ENCODE measurements at regions not wholly inside any gene's neighbourhood (a gene's known extent, or its start where the extent isn't known, plus 50 kb on each side); places are given as distances from the start of the nearest gene placed in this dataset.

GRCh38 chr13:107886118-107886517, 329.2 kb downstream of the LIG4 start:
- no peaks in the 10 kb centered on the region for H3K36me3 ChIP-seq (ENCODE audit: low read length)
- H3K27ac ChIP-seq (ENCODE audit: low read depth, low read length): no peak overlapping the region
- no peaks in the 10 kb centered on the region for H3F3A ChIP-seq (ENCODE audit: insufficient read depth)
- H4K20me1 ChIP-seq (ENCODE audit: low read depth, low read length): no peaks in the 10 kb centered on the region
- no peak overlapping the region for H3K9ac ChIP-seq (ENCODE audit: low read length)
- H2AFZ ChIP-seq (ENCODE audit: low read depth, low read length, severe bottlenecking): no peak overlapping the region
- H3K4me3 ChIP-seq (ENCODE audit: insufficient read depth, low read length, poor library complexity, severe bottlenecking): no peak overlapping the region
- TF ChIP-seq EZH2phosphoT487 (conservative IDR thresholded peaks at IDR 0.05; ENCODE audit: low read length) (no peak), CTCF (IDR thresholded peaks at IDR 0.05; ENCODE audit: insufficient read depth, low read length, poor library complexity, severe bottlenecking) (no peak)
- no peaks in the 10 kb centered on the region for H3K9me2 ChIP-seq (replicated peaks; ENCODE audit: insufficient read depth, low read length)
- H3K27me3 ChIP-seq (ENCODE audit: low read length): no peaks in the 10 kb centered on the region
- no peak overlapping the region for H3K4me2 ChIP-seq (ENCODE audit: low read depth, low read length, poor library complexity, severe bottlenecking)
- H3K79me2 ChIP-seq (ENCODE audit: insufficient read depth, low read length): no peaks in the 10 kb centered on the region
- no peaks in the 10 kb centered on the region for H3K9me3 ChIP-seq (ENCODE audit: insufficient read depth, low read length)

DNA sequence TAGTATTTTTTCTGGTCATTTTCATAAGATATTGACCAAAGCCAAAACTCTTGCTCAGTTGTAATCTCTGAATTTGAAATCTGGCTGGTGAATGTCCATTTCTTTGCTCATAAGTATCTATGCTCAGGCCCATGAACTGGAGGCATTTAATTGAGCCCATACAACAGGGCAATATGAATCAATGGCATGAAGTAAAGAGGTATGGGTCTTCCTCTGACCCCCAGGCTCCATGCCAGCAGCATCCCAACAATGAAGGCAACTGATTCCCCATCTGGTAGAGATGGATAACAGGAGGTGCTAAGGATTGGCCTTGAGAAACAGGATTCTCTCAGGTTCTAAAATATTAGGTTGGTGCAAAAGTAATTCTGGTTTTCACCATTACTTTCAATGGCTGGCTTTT, 330.8 kb downstream of the LIG4 start:
- H3K79me2 ChIP-seq (ENCODE audit: insufficient read depth, low read length): no peaks in the 10 kb centered on the region
- no peak overlapping the region for H3K4me2 ChIP-seq (ENCODE audit: low read depth, low read length, poor library complexity, severe bottlenecking)
- no peaks in the 10 kb centered on the region for H3K9me2 ChIP-seq (replicated peaks; ENCODE audit: insufficient read depth, low read length)
- no peaks in the 10 kb centered on the region for H3K36me3 ChIP-seq (ENCODE audit: low read length)
- no peak overlapping the region for H3K4me3 ChIP-seq (ENCODE audit: insufficient read depth, low read length, poor library complexity, severe bottlenecking)
- H4K20me1 ChIP-seq (ENCODE audit: low read depth, low read length): no peaks in the 10 kb centered on the region
- no peak overlapping the region for H2AFZ ChIP-seq (ENCODE audit: low read depth, low read length, severe bottlenecking)
- no peak overlapping the region for H3K9ac ChIP-seq (ENCODE audit: low read length)
- H3F3A ChIP-seq (ENCODE audit: insufficient read depth): no peaks in the 10 kb centered on the region
- no peak for TF ChIP-seq CTCF (IDR thresholded peaks at IDR 0.05; ENCODE audit: insufficient read depth, low read length, poor library complexity, severe bottlenecking)
- TF ChIP-seq EZH2phosphoT487 (conservative IDR thresholded peaks at IDR 0.05; ENCODE audit: low read length): no peak
- H3K9me3 ChIP-seq (ENCODE audit: insufficient read depth, low read length): no peaks in the 10 kb centered on the region
- no peaks in the 10 kb centered on the region for H3K27me3 ChIP-seq (ENCODE audit: low read length)
- no peak overlapping the region for H3K27ac ChIP-seq (ENCODE audit: low read depth, low read length)

DNA sequence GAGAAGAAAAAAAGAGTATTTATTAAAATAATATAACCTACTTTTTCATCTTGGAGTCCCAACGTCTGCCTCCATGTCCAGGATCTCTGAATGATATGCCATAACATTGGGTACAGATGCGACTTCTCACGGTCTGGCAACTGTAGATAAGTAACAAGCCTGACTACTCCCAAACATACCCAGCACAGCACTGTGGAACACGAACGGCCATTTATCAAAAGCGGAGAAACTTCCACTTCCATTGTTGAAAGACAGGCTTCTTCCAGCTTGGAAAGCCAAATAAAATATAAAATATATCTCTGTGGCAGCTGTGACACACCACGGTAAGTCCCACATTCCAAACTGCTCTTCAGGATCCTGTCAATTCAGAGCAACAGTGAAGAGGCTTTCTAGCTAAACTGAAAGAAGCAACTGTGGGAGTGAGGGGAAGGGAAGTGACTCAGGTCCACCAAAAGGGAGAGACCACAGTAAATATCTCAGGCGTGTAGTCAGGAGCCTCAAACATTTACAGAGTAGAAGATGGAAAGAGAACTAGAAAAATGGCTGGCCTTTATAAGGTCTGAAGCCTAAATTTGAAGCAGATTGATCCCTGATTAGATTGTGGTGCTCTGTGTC, 331.7 kb downstream of the LIG4 start:
- no peaks in the 10 kb centered on the region for H3K9me2 ChIP-seq (replicated peaks; ENCODE audit: insufficient read depth, low read length)
- TF ChIP-seq CTCF (IDR thresholded peaks at IDR 0.05; ENCODE audit: insufficient read depth, low read length, poor library complexity, severe bottlenecking) (no peak), EZH2phosphoT487 (conservative IDR thresholded peaks at IDR 0.05; ENCODE audit: low read length) (no peak)

More for the DNA sequence above, 331.7 kb downstream of the LIG4 start:
- Histone ChIP-seq H3K79me2 (ENCODE audit: insufficient read depth, low read length) (no peaks in the 10 kb centered on the region), H3K9ac (ENCODE audit: low read length) (no peak overlapping the region), H3K9me3 (ENCODE audit: insufficient read depth, low read length) (no peaks in the 10 kb centered on the region), H4K20me1 (ENCODE audit: low read depth, low read length) (no peaks in the 10 kb centered on the region), H3K4me2 (ENCODE audit: low read depth, low read length, poor library complexity, severe bottlenecking) (no peak overlapping the region), H3K27ac (ENCODE audit: low read depth, low read length) (no peak overlapping the region), H2AFZ (ENCODE audit: low read depth, low read length, severe bottlenecking) (no peak overlapping the region), H3K4me3 (ENCODE audit: insufficient read depth, low read length, poor library complexity, severe bottlenecking) (no peak overlapping the region), H3K36me3 (ENCODE audit: low read length) (no peaks in the 10 kb centered on the region), H3F3A (ENCODE audit: insufficient read depth) (no peaks in the 10 kb centered on the region), H3K27me3 (ENCODE audit: low read length) (no peaks in the 10 kb centered on the region)

Data from SU-DHL-6 (cell line).